ENCODE measurements at regions not wholly inside any gene's neighbourhood (a gene's known extent, or its start where the extent isn't known, plus 50 kb on each side); places are given as distances from the start of the nearest gene placed in this dataset.

- TF ChIP-seq CTCF (IDR thresholded peaks at IDR 0.05; ENCODE audit: low read depth, low read length, poor library complexity, severe bottlenecking): no peak
- no peak for TF ChIP-seq EZH2phosphoT487 (IDR thresholded peaks at IDR 0.05; ENCODE audit: borderline replicate concordance, low read length)
Measured at GRCh38 chr2:52710810-52711618, 1056.6 kb upstream of the CHAC2 start.

Data from DOHH2 (cell line).